ENCODE measurements at regions not wholly inside any gene's neighbourhood (a gene's known extent, or its start where the extent isn't known, plus 50 kb on each side); places are given as distances from the start of the nearest gene placed in this dataset.
"Not testable (repeated sequence)": the region's sequence is repeated elsewhere in the genome, so short reads cannot be mapped to it uniquely, and the experiment has no call there.

DNA sequence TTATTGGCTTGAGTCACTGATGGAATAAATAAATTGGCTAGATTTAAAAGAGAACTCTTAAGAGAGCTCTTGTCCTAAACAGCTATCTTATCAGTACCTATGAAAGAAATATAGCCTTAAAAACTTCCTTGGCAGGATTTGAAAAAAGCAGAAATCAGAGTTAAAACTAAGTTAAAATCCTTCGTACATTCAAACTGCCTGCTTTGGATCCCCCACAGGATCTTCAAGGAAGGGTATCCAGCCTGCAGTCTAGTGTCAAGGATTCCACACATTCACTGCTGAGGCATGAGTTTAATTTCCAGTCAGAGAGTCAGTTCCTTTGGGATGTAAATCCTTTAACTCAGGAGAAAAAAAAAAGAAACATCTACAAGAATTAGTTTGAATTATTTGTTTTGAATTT lies 242.9 kb upstream of the UBASH3B start:
- H3K27ac ChIP-seq = no peak overlapping the region
- TF ChIP-seq ZFX (IDR thresholded peaks at IDR 0.05) = no peak
- TF ChIP-seq, protein P1, sequence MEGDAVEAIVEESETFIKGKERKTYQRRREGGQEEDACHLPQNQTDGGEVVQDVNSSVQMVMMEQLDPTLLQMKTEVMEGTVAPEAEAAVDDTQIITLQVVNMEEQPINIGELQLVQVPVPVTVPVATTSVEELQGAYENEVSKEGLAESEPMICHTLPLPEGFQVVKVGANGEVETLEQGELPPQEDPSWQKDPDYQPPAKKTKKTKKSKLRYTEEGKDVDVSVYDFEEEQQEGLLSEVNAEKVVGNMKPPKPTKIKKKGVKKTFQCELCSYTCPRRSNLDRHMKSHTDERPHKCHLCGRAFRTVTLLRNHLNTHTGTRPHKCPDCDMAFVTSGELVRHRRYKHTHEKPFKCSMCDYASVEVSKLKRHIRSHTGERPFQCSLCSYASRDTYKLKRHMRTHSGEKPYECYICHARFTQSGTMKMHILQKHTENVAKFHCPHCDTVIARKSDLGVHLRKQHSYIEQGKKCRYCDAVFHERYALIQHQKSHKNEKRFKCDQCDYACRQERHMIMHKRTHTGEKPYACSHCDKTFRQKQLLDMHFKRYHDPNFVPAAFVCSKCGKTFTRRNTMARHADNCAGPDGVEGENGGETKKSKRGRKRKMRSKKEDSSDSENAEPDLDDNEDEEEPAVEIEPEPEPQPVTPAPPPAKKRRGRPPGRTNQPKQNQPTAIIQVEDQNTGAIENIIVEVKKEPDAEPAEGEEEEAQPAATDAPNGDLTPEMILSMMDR (conservative IDR thresholded peaks at IDR 0.05) = no peak

DNA sequence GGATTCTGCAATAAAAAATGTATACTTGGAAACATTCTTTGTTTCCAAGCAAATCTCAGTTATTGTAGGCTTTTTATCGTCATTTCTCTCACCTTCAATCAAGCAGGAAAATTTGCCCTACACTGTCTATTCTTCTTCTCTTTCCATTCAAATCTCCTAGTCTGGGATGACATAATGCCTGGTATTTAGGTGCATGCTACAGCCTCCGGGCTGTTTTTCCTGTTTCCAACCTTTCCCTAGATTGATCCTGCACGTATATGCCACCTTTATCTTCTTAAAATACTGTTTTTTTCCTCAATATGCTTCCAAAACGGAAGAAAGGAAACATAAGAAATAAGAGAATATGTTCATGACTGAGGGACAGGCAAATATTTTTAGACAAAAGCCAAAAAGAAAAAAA lies 249.1 kb upstream of the UBASH3B start:
- TF ChIP-seq ZFX (IDR thresholded peaks at IDR 0.05) = no peak
- TF ChIP-seq, protein P1 (conservative IDR thresholded peaks at IDR 0.05) = no peak

DNA sequence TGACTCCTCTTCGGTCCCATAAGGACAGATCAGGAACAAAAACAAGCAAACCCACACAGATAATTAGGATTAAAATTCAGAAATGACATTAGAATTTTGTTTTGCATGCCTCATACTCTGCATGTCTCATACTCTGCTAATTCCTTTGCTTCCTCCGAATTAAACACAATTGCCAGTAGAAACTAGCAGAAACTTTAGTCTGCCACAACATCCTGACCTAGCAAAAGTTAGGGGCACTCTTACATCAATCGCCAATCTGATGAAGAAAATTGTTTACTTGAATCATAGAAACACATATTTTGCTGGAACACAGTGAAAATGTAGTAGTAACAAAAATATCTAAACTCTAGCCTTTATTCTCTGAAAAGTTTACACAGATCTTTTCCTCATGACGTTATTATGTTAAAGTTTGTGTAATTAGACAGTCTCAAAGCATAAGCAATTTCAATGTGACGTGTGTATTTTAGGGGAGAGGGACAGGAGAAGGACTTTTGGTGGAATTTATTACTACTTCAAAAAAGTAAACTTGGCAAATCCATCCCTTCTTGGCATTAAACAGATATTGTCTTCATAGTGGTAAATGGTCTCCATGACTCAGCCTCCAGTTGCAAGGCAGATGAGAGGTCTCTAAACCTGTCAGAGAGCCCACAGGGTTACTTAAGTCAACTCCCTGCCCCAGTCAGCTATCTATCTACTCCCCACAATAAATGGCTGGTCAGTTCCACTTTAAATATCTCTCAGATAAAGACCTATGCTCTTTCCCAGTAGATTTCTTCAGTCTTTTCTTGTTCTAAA lies 249.8 kb upstream of the UBASH3B start:
- no peak for TF ChIP-seq ZFX (IDR thresholded peaks at IDR 0.05)
- TF ChIP-seq, protein P1 (conservative IDR thresholded peaks at IDR 0.05) = no peak
- H3K27ac ChIP-seq = no peak overlapping the region

More for the DNA sequence above, 249.1 kb upstream of the UBASH3B start:
- H3K27ac ChIP-seq = no peak overlapping the region

DNA sequence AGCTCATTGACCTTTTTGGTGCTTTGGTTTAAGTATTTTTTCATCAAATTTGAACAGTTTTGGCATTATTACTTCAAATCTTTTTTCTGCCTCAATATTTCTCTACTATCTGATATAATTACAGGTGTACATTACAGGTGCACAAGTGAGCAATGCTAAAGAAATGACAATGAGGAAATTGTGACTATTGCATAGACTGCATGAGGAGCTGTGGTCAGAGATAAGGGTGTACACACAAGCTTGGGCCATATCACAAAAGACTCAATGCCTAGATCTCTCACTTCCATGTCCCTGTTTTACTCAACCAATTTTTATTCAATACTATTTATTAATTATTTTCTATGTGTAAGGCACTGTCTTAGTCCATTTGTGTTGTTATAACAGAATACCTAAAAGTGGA lies 251.0 kb upstream of the UBASH3B start:
- TF ChIP-seq, protein P1 (conservative IDR thresholded peaks at IDR 0.05) = no peak
- no peak for TF ChIP-seq ZFX (IDR thresholded peaks at IDR 0.05)
- no peak overlapping the region for H3K27ac ChIP-seq

DNA sequence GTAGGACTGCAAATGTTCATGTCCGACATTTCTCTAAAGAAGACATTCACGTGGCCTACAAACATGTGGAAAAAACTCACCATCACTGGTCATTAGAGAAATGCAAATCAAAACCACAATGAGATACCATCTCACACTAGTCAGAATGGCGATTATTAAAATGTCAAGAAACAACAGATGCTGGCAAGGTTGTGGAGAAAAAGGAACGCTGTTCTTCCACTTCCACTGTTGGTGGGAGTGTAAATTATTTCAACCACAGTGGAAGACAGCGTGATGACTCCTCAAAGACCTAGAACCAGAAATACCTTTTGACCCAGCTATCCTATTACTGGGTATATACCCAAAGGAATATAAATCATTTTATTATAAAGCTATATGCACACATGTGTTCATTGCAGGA lies 253.9 kb upstream of the UBASH3B start:
- not testable (repeated sequence) for H3K27ac ChIP-seq

DNA sequence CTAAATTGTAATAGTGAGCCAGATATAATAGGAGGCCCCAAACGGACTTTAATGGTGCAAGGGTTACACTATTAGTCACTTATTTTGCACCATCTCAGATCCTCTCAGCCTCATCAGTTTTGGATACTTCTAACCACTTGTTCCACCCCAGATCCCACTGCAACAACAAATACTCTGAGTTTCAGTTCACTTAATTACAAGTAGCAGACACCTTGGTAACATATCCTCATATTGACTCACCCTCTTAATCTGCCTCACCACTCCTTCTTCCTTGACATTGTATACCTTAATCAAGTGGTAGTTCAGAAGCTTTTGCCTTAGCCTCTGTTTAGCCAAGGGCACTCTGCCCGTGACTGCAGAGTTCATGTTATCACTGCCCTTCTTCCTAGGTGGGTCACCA lies 256.1 kb upstream of the UBASH3B start:
- TF ChIP-seq, protein P1 (conservative IDR thresholded peaks at IDR 0.05) = no peak
- TF ChIP-seq ZFX (IDR thresholded peaks at IDR 0.05) = no peak
- H3K27ac ChIP-seq = no peak overlapping the region

DNA sequence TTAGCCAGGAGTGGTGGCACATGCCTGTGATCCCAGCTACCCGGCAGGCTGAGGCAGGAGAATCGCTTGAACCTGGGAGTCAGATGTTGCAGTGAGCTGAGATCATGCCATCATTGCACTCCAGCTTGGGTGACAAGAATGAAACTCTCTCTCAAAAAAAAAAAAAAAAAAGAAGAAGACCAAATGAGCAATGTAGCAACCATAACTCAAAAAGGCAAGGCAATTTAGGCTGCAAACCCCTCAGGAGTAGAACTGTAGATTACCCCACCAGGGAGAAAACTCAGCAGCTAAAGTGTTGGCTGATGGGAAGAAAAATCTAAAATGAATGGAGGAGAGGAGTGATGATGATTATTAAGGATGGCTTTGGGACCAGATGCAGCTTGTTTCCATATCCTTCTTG lies 256.7 kb upstream of the UBASH3B start:
- H3K27ac ChIP-seq = no peak overlapping the region
- no peak for TF ChIP-seq ZFX (IDR thresholded peaks at IDR 0.05)
- TF ChIP-seq, protein P1 (conservative IDR thresholded peaks at IDR 0.05) = no peak

DNA sequence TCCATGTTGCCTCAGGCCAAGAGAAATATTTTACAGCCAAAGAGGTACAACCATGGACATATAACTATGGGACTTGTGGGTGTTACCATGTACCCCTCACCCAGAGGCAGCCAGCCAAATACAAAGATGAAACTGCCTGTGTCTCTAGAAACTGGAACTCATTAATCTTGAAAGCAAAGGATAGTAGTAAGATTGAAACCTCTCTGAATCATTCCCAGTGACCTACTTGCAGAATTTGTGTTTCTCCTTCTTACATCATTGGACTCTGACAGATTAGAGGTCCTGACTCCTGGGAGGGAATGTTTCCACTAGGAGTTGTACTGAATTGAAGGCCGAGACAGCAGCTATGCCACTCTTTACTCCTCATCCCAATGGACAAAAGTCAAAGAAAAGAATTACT lies 257.4 kb upstream of the UBASH3B start:
- no peak for TF ChIP-seq ZFX (IDR thresholded peaks at IDR 0.05)
- TF ChIP-seq, protein P1 (conservative IDR thresholded peaks at IDR 0.05) = no peak
- H3K27ac ChIP-seq = no peak overlapping the region

Measured in C4-2B (cell line).